ENCODE measurements at regions not wholly inside any gene's neighbourhood (a gene's known extent, or its start where the extent isn't known, plus 50 kb on each side); places are given as distances from the start of the nearest gene placed in this dataset.
"Not testable (repeated sequence)": the region's sequence is repeated elsewhere in the genome, so short reads cannot be mapped to it uniquely, and the experiment has no call there.

DNA sequence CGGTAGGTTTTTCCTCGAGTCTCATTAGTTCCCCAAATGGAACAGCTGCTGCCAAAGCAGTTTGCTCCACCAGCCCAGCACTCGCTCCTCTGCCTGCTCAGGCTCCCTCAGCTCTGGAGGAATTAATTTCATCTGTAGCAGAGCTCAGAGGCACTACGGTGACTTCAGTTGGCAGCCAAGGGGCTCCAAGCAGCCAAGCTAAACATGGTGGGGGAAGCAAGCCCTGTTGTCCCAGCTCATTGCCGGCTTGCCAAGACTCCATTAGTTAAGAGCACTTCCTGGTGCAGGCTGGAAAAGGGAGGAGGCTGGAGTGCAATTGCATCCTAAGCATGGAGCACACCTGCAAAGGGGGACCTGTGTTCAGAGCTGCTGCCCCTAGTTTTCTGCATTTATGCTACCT is 78.7 kb upstream of the GPRC5B start:
- POLR2A ChIA-PET, result no interaction called here
- DNase-seq, result no peak

DNA sequence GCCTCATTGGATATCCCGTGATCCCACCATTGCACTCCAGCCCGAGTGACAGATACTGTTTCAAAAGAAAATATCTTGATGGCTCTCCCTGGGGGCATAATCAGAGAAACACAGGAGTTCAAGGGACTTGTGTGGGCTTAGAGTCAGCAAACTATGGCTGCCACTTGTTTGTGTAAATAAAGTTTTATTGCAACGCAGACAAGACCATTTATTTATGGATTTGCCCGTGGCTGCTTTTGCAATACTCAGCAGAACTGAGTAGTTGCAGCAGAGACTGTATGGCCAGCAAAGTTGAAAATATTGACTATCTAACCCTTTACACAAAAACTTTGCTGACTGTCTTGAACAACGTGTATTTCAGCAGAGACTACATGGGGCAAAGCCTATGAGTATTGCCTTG is 75.5 kb upstream of the GPRC5B start:
- 97% methylated on average over 3 of the region's 5 CpGs for WGBS (ENCODE audit: insufficient coverage)
- ChIA-PET POLR2A (no interaction called here), CTCF (no interaction called here)
- DNase-seq, result no peak
- H3K9me3 ChIP-seq (ENCODE audit: control extremely low read depth in 1 of 5, control insufficient read depth in 4 of 5, insufficient read depth in 2 of 5, low read depth in 1 of 5, low read length in 4 of 5), result no peaks in the 10 kb centered on the region
- H3K27ac ChIP-seq (ENCODE audit: insufficient read depth in 1 of 2, low read depth in 1 of 2, low read length in 2 of 2, poor library complexity in 1 of 2, severe bottlenecking in 2 of 2), result no peak overlapping the region
- peaks cover 0 to 10% (median 0%) of the 10 kb centered on the region in 5 experiments for H3K27me3 ChIP-seq (replicated peaks in 2 of 5; ENCODE audit: control insufficient read depth in 4 of 5, insufficient read depth in 5 of 5, low read length in 4 of 5)
- H3K4me3 ChIP-seq (ENCODE audit: control insufficient read depth in 1 of 7, extremely low read depth in 1 of 7, insufficient read depth in 4 of 7, low read depth in 2 of 7, low read length in 6 of 7), result no peak overlapping the region
- H3K36me3 ChIP-seq (ENCODE audit: control insufficient read depth in 4 of 4, insufficient read depth in 4 of 4, low read length in 3 of 4), result no peaks in the 10 kb centered on the region
- H3K4me1 ChIP-seq (ENCODE audit: control extremely low read depth in 1 of 4, control insufficient read depth in 4 of 4, insufficient read depth in 4 of 4, low read length in 3 of 4), result no peaks in the 10 kb centered on the region

More for the DNA sequence above, 78.7 kb upstream of the GPRC5B start:
- Histone ChIP-seq H3K27ac (ENCODE audit: insufficient read depth in 1 of 2, low read depth in 1 of 2, low read length in 2 of 2, poor library complexity in 1 of 2, severe bottlenecking in 2 of 2) (no peak overlapping the region), H3K36me3 (ENCODE audit: control insufficient read depth in 4 of 4, insufficient read depth in 4 of 4, low read length in 3 of 4) (no peaks in the 10 kb centered on the region), H3K4me3 (ENCODE audit: control insufficient read depth in 1 of 7, extremely low read depth in 1 of 7, insufficient read depth in 4 of 7, low read depth in 2 of 7, low read length in 6 of 7) (no peak overlapping the region), H3K4me1 (ENCODE audit: control extremely low read depth in 1 of 4, control insufficient read depth in 4 of 4, insufficient read depth in 4 of 4, low read length in 3 of 4) (no peaks in the 10 kb centered on the region), H3K27me3 (replicated peaks in 2 of 5; ENCODE audit: control insufficient read depth in 4 of 5, insufficient read depth in 5 of 5, low read length in 4 of 5) (peaks cover 0 to 4% (median 0%) of the 10 kb centered on the region in 5 experiments), H3K9me3 (ENCODE audit: control extremely low read depth in 1 of 5, control insufficient read depth in 4 of 5, insufficient read depth in 2 of 5, low read depth in 1 of 5, low read length in 4 of 5) (peaks cover 0 to 2% (median 0%) of the 10 kb centered on the region in 5 experiments)
- WGBS (ENCODE audit: insufficient coverage), result 87% methylated on average over 5 of the region's 5 CpGs
- CTCF ChIA-PET, result no interaction called here

DNA sequence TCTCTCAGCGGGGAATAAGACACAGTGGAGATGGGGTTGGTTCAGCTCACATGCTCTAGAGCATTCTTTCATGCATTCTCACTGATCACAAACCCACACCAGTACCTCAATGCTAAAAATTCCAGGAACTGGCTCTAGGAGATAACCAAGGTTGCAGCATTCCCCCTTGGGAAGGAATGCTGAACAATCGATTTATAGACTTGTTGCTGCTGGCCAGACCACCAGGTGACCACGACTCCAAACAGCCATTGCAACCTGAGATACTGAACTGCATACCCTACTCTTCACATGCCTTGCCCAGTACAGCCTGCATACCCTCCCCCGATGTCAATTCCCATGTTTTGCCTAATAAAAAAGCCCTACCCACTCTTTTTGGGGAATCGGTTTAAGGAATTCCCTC is 75.1 kb upstream of the GPRC5B start:
- Histone ChIP-seq H3K27me3 (replicated peaks in 2 of 5; ENCODE audit: control insufficient read depth in 4 of 5, insufficient read depth in 5 of 5, low read length in 4 of 5) (peaks cover 0 to 10% (median 0%) of the 10 kb centered on the region in 5 experiments), H3K4me1 (ENCODE audit: control extremely low read depth in 1 of 4, control insufficient read depth in 4 of 4, insufficient read depth in 4 of 4, low read length in 3 of 4) (no peaks in the 10 kb centered on the region), H3K27ac (ENCODE audit: insufficient read depth in 1 of 2, low read depth in 1 of 2, low read length in 2 of 2, poor library complexity in 1 of 2, severe bottlenecking in 2 of 2) (no peak overlapping the region), H3K4me3 (ENCODE audit: control insufficient read depth in 1 of 7, extremely low read depth in 1 of 7, insufficient read depth in 4 of 7, low read depth in 2 of 7, low read length in 6 of 7) (no peak overlapping the region), H3K36me3 (ENCODE audit: control insufficient read depth in 4 of 4, insufficient read depth in 4 of 4, low read length in 3 of 4) (no peaks in the 10 kb centered on the region), H3K9me3 (ENCODE audit: control extremely low read depth in 1 of 5, control insufficient read depth in 4 of 5, insufficient read depth in 2 of 5, low read depth in 1 of 5, low read length in 4 of 5) (no peaks in the 10 kb centered on the region)
- CTCF ChIA-PET, result interaction anchor here (2.1 kb wide), 1 partner anchor 52 kb away, joined by 4 read pairs; no protein-coding TSS in a partner anchor
- 81% methylated on average over 4 of the region's 5 CpGs for WGBS (ENCODE audit: insufficient coverage)
- DNase-seq, result no peak
- POLR2A ChIA-PET, result no interaction called here

DNA sequence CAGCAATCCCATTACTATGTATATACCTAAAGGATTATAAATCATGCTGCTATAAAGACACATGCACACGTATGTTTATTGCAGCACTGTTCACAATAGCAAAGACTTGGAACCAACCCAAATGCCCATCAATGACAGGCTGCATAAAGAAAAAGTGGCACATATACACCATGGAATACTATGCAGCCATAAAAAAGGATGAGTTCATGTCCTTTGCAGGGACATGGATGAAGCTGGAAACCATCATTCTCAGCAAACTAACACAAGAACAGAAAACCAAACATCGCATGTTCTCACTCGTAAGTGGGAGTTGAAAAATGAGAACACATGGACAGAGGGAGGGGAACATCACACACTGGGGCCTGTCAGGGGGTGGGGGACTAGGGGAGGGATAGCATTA is 71.2 kb upstream of the GPRC5B start:
- H3K4me3 ChIP-seq (ENCODE audit: control insufficient read depth in 1 of 7, extremely low read depth in 1 of 7, insufficient read depth in 4 of 7, low read depth in 2 of 7, low read length in 6 of 7); H3K36me3 ChIP-seq (ENCODE audit: control insufficient read depth in 4 of 4, insufficient read depth in 4 of 4, low read length in 3 of 4); POLR2A ChIA-PET; H3K4me1 ChIP-seq (ENCODE audit: control extremely low read depth in 1 of 4, control insufficient read depth in 4 of 4, insufficient read depth in 4 of 4, low read length in 3 of 4); H3K27me3 ChIP-seq (replicated peaks in 2 of 5; ENCODE audit: control insufficient read depth in 4 of 5, insufficient read depth in 5 of 5, low read length in 4 of 5); CTCF ChIA-PET; H3K27ac ChIP-seq (ENCODE audit: insufficient read depth in 1 of 2, low read depth in 1 of 2, low read length in 2 of 2, poor library complexity in 1 of 2, severe bottlenecking in 2 of 2); H3K9me3 ChIP-seq (ENCODE audit: control extremely low read depth in 1 of 5, control insufficient read depth in 4 of 5, insufficient read depth in 2 of 5, low read depth in 1 of 5, low read length in 4 of 5); DNase-seq: not testable (repeated sequence)
- WGBS (ENCODE audit: insufficient coverage), result 100% methylated on average over 2 of the region's 3 CpGs

DNA sequence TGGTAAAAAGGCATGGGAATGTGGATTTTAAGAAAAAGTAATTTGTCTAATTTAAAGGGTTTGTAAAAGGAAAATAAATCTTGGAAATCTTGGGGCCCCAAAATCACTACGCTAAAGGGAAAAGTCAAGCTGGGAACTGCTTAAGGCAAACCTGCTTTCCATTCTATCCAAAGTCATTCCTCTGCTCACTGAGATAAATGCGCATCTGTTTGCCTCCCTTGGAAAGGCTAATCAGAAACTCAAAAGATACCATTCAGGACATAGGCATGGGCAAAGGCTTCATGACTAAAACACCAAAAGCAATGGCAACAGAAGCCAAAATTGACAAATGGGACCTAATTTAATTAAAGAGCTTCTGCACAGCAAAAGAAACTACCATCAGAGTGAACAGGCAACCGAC is 70.4 kb upstream of the GPRC5B start:
- POLR2A ChIA-PET; H3K27ac ChIP-seq (ENCODE audit: insufficient read depth in 1 of 2, low read depth in 1 of 2, low read length in 2 of 2, poor library complexity in 1 of 2, severe bottlenecking in 2 of 2); H3K4me3 ChIP-seq (ENCODE audit: control insufficient read depth in 1 of 7, extremely low read depth in 1 of 7, insufficient read depth in 4 of 7, low read depth in 2 of 7, low read length in 6 of 7); H3K4me1 ChIP-seq (ENCODE audit: control extremely low read depth in 1 of 4, control insufficient read depth in 4 of 4, insufficient read depth in 4 of 4, low read length in 3 of 4); DNase-seq; H3K9me3 ChIP-seq (ENCODE audit: control extremely low read depth in 1 of 5, control insufficient read depth in 4 of 5, insufficient read depth in 2 of 5, low read depth in 1 of 5, low read length in 4 of 5); H3K36me3 ChIP-seq (ENCODE audit: control insufficient read depth in 4 of 4, insufficient read depth in 4 of 4, low read length in 3 of 4); CTCF ChIA-PET: not testable (repeated sequence)
- H3K27me3 ChIP-seq (replicated peaks in 2 of 5; ENCODE audit: control insufficient read depth in 4 of 5, insufficient read depth in 5 of 5, low read length in 4 of 5), result peaks cover 0 to 11% (median 0%) of the 10 kb centered on the region in 5 experiments
- no CpG with 5 or more reads among the region's 3 CpGs for WGBS (ENCODE audit: insufficient coverage)

DNA sequence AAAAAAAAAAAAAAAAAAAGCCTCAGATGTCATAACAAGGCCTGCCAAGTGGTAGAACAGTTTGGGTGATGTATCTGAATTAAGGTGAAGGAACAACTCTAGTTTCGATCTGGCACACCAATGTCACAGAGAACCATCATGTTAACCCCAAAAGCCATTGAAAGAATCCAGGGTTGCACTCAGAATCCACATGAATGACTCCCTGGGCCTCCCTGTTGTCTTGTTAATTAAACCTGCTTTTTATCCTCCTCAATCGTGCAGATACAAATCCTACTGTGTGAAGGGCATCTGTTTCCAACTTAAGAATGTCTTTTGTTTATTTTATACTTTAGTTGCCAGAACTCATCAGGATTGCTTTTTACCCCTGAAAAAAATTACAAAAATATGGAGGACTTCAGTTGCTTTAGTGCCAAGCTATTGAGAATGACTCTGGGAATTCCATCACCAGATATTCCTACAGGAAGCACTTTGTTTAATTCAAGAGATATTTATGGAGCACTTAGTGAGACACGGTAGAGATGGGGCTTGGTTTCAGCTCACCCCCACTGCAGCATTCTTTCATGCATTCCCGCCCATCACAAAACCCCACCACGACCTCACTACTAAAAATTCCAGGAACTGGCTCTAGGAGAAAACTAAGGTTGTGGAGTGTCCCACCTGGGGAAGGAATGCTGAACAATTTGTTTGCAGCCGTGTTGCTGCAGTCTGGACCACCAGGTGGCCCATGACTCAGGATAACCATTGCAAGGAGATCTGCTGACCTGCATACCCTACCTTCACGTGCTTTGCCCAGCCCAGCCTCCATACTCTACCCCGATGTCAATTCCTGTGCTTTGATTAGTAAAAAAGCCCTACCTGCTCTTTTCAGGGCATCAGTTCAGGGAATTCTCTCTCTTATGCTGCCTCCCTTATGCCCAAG is 63.8 kb upstream of the GPRC5B start:
- Histone ChIP-seq H3K4me3 (ENCODE audit: control insufficient read depth in 1 of 7, extremely low read depth in 1 of 7, insufficient read depth in 4 of 7, low read depth in 2 of 7, low read length in 6 of 7) (no peak overlapping the region), H3K36me3 (ENCODE audit: control insufficient read depth in 4 of 4, insufficient read depth in 4 of 4, low read length in 3 of 4) (no peaks in the 10 kb centered on the region), H3K9me3 (ENCODE audit: control extremely low read depth in 1 of 5, control insufficient read depth in 4 of 5, insufficient read depth in 2 of 5, low read depth in 1 of 5, low read length in 4 of 5) (no peaks in the 10 kb centered on the region), H3K4me1 (ENCODE audit: control extremely low read depth in 1 of 4, control insufficient read depth in 4 of 4, insufficient read depth in 4 of 4, low read length in 3 of 4) (no peaks in the 10 kb centered on the region), H3K27ac (ENCODE audit: insufficient read depth in 1 of 2, low read depth in 1 of 2, low read length in 2 of 2, poor library complexity in 1 of 2, severe bottlenecking in 2 of 2) (no peak overlapping the region), H3K27me3 (replicated peaks in 2 of 5; ENCODE audit: control insufficient read depth in 4 of 5, insufficient read depth in 5 of 5, low read length in 4 of 5) (peaks cover 0 to 11% (median 0%) of the 10 kb centered on the region in 5 experiments)
- ChIA-PET POLR2A (no interaction called here), CTCF (no interaction called here)
- 51% methylated on average over 4 of the region's 8 CpGs for WGBS (ENCODE audit: insufficient coverage)
- no peak for DNase-seq

DNA sequence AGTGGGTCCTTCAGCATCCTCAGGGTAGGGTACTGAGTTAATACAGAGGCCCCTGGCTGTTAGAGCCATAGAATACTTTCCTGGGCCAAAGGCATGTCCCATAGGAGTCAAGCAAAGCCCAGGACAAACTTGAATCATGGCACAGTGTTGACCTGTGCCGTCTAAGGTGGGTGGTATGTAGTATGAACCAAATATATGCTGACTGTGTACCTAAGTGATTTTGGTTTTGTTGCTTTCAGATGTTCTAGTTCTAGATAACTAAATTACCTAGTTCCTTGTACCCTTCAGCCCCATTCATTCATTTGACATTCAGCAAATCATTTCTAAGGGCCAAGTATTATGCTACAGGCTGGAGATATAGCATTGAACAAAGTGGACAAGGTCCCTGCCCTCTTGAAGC is 61.3 kb upstream of the GPRC5B start:
- ChIA-PET CTCF (no interaction called here), POLR2A (no interaction called here)
- Histone ChIP-seq H3K9me3 (ENCODE audit: control extremely low read depth in 1 of 5, control insufficient read depth in 4 of 5, insufficient read depth in 2 of 5, low read depth in 1 of 5, low read length in 4 of 5) (no peaks in the 10 kb centered on the region), H3K27me3 (replicated peaks in 2 of 5; ENCODE audit: control insufficient read depth in 4 of 5, insufficient read depth in 5 of 5, low read length in 4 of 5) (peaks cover 0 to 11% (median 0%) of the 10 kb centered on the region in 5 experiments), H3K27ac (ENCODE audit: insufficient read depth in 1 of 2, low read depth in 1 of 2, low read length in 2 of 2, poor library complexity in 1 of 2, severe bottlenecking in 2 of 2) (no peak overlapping the region), H3K36me3 (ENCODE audit: control insufficient read depth in 4 of 4, insufficient read depth in 4 of 4, low read length in 3 of 4) (no peaks in the 10 kb centered on the region), H3K4me3 (ENCODE audit: control insufficient read depth in 1 of 7, extremely low read depth in 1 of 7, insufficient read depth in 4 of 7, low read depth in 2 of 7, low read length in 6 of 7) (no peak overlapping the region), H3K4me1 (ENCODE audit: control extremely low read depth in 1 of 4, control insufficient read depth in 4 of 4, insufficient read depth in 4 of 4, low read length in 3 of 4) (no peaks in the 10 kb centered on the region)
- WGBS (ENCODE audit: insufficient coverage), result no CpG with 5 or more reads among the region's 1 CpG
- no peak for DNase-seq

Measured in common myeloid progenitor, CD34-positive (primary cell).